ENCODE measurements at regions not wholly inside any gene's neighbourhood (a gene's known extent, or its start where the extent isn't known, plus 50 kb on each side); places are given as distances from the start of the nearest gene placed in this dataset.
A peak's percentile ranks its signal among the peaks of the same experiment; 100 is the strongest.

DNA sequence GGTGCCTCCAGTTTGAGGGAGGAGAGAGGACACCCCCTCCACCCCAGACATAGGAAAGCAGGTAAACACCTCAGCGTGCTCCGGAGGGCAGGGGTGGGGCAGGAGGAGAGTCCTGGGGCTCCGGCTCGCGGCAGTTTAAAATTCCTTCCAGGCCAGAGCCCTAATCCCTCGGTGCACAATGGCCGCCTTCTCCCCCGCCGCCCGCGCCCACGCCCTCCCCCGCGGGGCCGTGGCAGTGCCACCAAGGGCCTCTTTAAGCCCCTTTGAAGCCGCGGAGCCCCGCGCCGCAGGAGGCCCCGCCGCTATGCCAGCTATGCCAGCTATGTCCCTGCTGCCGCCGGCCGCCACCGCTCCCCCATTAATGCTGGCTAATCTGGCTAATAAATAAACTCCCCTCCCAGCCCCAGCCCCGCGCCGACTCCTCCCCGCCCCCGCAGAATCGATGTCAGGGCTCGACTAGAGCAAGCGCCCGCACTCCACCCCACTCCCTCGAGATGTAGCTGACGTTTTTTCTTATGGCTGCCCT lies 125.1 kb downstream of the MRPL14 start:
- TF ChIP-seq, protein P1, sequence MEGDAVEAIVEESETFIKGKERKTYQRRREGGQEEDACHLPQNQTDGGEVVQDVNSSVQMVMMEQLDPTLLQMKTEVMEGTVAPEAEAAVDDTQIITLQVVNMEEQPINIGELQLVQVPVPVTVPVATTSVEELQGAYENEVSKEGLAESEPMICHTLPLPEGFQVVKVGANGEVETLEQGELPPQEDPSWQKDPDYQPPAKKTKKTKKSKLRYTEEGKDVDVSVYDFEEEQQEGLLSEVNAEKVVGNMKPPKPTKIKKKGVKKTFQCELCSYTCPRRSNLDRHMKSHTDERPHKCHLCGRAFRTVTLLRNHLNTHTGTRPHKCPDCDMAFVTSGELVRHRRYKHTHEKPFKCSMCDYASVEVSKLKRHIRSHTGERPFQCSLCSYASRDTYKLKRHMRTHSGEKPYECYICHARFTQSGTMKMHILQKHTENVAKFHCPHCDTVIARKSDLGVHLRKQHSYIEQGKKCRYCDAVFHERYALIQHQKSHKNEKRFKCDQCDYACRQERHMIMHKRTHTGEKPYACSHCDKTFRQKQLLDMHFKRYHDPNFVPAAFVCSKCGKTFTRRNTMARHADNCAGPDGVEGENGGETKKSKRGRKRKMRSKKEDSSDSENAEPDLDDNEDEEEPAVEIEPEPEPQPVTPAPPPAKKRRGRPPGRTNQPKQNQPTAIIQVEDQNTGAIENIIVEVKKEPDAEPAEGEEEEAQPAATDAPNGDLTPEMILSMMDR (conservative IDR thresholded peaks at IDR 0.05; ENCODE audit: low read length): no peak
- no peak for TF ChIP-seq EZH2phosphoT487 (IDR thresholded peaks at IDR 0.05; ENCODE audit: borderline replicate concordance)
- Histone ChIP-seq H3K4me2 (ENCODE audit: low read depth, low read length, poor library complexity, severe bottlenecking) (peak overlapping the region; percentile 72), H3K79me2 (ENCODE audit: insufficient read depth, low read length) (no peaks in the 10 kb centered on the region), H3K27me3 (ENCODE audit: insufficient read depth, low read length, poor library complexity, severe bottlenecking) (no peaks in the 10 kb centered on the region), H3K9ac (ENCODE audit: low read depth, low read length, poor library complexity, severe bottlenecking) (no peak overlapping the region), H3F3A (ENCODE audit: low read depth) (no peaks in the 10 kb centered on the region), H3K9me2 (replicated peaks; ENCODE audit: low read depth, low read length) (no peaks in the 10 kb centered on the region), H3K9me3 (ENCODE audit: insufficient read depth, low read depth, low read length) (no peaks in the 10 kb centered on the region), H3K4me1 (ENCODE audit: insufficient read depth, low read length, poor library complexity, severe bottlenecking) (peaks cover 23% of the 10 kb centered on the region), H3K36me3 (ENCODE audit: insufficient read depth, low read length) (no peaks in the 10 kb centered on the region), H4K20me1 (ENCODE audit: insufficient read depth, low read length, poor library complexity, severe bottlenecking) (no peaks in the 10 kb centered on the region), H3K4me3 (ENCODE audit: low read length, poor library complexity, severe bottlenecking) (peak overlapping the region; percentile 69), H2AFZ (ENCODE audit: low read length) (no peak overlapping the region)

DNA sequence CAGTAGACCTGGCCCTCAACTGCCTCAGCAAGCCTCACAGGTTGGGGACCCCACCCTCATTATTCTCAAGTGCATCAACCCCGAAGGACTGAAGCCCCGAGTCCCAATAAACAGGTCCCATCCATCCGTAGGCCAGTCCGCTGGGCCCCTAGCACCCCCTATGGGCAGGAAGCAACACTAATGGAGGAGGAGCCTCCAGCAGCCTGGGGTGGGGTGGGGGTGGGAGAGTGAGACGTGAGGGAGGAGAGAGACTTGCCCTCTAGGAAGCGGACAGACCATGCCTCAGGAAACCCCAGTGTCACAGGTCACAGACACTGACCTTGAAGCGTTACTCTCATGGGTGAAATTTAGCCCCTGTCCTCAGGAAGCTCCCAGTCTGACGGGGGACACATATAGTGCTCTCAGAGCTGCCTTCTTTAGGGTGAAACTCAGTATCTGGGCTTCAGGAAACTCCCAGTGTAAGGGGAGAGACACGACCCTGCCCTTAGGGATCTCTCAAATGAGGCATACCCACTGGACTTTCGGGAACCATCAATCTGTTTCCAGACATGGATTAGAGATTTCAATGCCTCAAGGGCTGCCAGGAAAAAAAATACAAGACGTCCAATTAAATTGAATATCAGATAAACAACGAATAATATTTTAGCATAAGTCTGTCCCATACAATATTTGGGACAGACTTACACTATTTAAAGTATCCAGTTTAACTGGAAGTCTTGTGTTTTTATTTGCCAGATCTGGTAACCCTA lies 125.8 kb downstream of the MRPL14 start:
- Histone ChIP-seq H3K9ac (ENCODE audit: low read depth, low read length, poor library complexity, severe bottlenecking) (peak overlapping the region; percentile 77), H4K20me1 (ENCODE audit: insufficient read depth, low read length, poor library complexity, severe bottlenecking) (no peaks in the 10 kb centered on the region), H2AFZ (ENCODE audit: low read length) (no peak overlapping the region), H3K9me3 (ENCODE audit: insufficient read depth, low read depth, low read length) (no peaks in the 10 kb centered on the region), H3K79me2 (ENCODE audit: insufficient read depth, low read length) (no peaks in the 10 kb centered on the region), H3K9me2 (replicated peaks; ENCODE audit: low read depth, low read length) (no peaks in the 10 kb centered on the region), H3F3A (ENCODE audit: low read depth) (no peaks in the 10 kb centered on the region), H3K4me1 (ENCODE audit: insufficient read depth, low read length, poor library complexity, severe bottlenecking) (peaks cover 23% of the 10 kb centered on the region), H3K36me3 (ENCODE audit: insufficient read depth, low read length) (no peaks in the 10 kb centered on the region), H3K4me2 (ENCODE audit: low read depth, low read length, poor library complexity, severe bottlenecking) (peak overlapping the region; percentile 72), H3K4me3 (ENCODE audit: low read length, poor library complexity, severe bottlenecking) (peak overlapping the region; percentile 69), H3K27me3 (ENCODE audit: insufficient read depth, low read length, poor library complexity, severe bottlenecking) (no peaks in the 10 kb centered on the region)
- no peak for TF ChIP-seq EZH2phosphoT487 (IDR thresholded peaks at IDR 0.05; ENCODE audit: borderline replicate concordance)
- TF ChIP-seq, protein P1 (conservative IDR thresholded peaks at IDR 0.05; ENCODE audit: low read length): peak; percentile 62

DNA sequence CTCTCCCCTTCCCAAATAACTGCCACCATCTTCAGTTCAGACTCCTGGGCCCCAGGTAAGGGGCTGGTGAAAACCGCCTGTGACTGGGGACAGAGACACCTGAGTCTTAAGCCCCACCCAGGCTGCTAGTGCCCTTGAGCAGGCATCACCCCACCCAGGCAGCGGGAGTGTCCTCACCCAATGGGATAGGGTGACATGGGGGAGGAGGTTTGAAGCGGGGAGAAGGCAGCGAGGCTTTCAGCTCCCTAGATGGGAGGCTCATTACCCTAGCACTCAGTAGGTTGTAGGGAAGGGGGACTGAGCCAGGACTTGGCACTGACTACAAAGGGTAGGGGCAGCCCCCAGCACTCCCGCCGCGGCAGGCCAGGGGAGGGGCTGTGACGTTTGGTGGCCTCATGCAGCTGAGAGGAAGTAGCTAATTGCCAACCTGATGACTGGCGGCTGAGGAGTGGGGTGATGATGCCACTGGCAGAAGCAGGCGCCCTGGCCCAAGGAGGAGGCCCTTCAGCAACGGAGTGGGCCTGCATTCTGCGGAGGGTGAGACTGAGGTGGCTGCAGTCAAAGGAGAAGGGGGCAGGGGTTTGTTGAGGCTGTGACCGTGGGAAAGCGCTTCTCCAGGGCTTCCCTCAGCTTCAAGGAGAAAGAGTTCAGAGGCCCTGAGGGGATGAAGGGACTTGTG lies 126.9 kb downstream of the MRPL14 start:
- H3K9me3 ChIP-seq (ENCODE audit: insufficient read depth, low read depth, low read length): no peaks in the 10 kb centered on the region
- H3K36me3 ChIP-seq (ENCODE audit: insufficient read depth, low read length): no peaks in the 10 kb centered on the region
- H3K4me1 ChIP-seq (ENCODE audit: insufficient read depth, low read length, poor library complexity, severe bottlenecking): peaks cover 23% of the 10 kb centered on the region
- H4K20me1 ChIP-seq (ENCODE audit: insufficient read depth, low read length, poor library complexity, severe bottlenecking): no peaks in the 10 kb centered on the region
- TF ChIP-seq EZH2phosphoT487 (IDR thresholded peaks at IDR 0.05; ENCODE audit: borderline replicate concordance): no peak
- TF ChIP-seq, protein P1 (conservative IDR thresholded peaks at IDR 0.05; ENCODE audit: low read length): no peak
- H3K9me2 ChIP-seq (replicated peaks; ENCODE audit: low read depth, low read length): no peaks in the 10 kb centered on the region
- no peaks in the 10 kb centered on the region for H3F3A ChIP-seq (ENCODE audit: low read depth)
- H3K79me2 ChIP-seq (ENCODE audit: insufficient read depth, low read length): no peaks in the 10 kb centered on the region
- peak overlapping the region; percentile 72 for H3K4me2 ChIP-seq (ENCODE audit: low read depth, low read length, poor library complexity, severe bottlenecking)
- H3K9ac ChIP-seq (ENCODE audit: low read depth, low read length, poor library complexity, severe bottlenecking): peak overlapping the region; percentile 77
- H2AFZ ChIP-seq (ENCODE audit: low read length): peak overlapping the region; percentile 32; the same call in 1 of the 2 replicates
- H3K27me3 ChIP-seq (ENCODE audit: insufficient read depth, low read length, poor library complexity, severe bottlenecking): no peaks in the 10 kb centered on the region
- peak overlapping the region; percentile 69 for H3K4me3 ChIP-seq (ENCODE audit: low read length, poor library complexity, severe bottlenecking)
